NB4 (cell line): ENCODE measurements at regions not wholly inside any gene's neighbourhood (a gene's known extent, or its start where the extent isn't known, plus 50 kb on each side); places are given as distances from the start of the nearest gene placed in this dataset.

ENCODE experiments used
- MYC ChIP-seq: IDR thresholded peaks from 2 replicates; pipeline ENCODE4 v1.6.1; 2011; ENCODE audit warnings: low read depth, low read length
- POLR2A ChIP-seq: IDR thresholded peaks from 2 replicates; pipeline ENCODE4 v1.6.1; 2011; ENCODE audit warnings: mild to moderate bottlenecking; ENCODE audit not compliant: insufficient read length; ENCODE audit errors: extremely low read depth
- TF ChIP-seq, protein P1 (sequence below): IDR thresholded peaks from one replicate; pipeline ENCODE4 v1.5.1; 2012; ENCODE audit warnings: low read depth, low read length

- TF ChIP-seq POLR2A (no peak), MYC (no peak)
- TF ChIP-seq, protein P1, sequence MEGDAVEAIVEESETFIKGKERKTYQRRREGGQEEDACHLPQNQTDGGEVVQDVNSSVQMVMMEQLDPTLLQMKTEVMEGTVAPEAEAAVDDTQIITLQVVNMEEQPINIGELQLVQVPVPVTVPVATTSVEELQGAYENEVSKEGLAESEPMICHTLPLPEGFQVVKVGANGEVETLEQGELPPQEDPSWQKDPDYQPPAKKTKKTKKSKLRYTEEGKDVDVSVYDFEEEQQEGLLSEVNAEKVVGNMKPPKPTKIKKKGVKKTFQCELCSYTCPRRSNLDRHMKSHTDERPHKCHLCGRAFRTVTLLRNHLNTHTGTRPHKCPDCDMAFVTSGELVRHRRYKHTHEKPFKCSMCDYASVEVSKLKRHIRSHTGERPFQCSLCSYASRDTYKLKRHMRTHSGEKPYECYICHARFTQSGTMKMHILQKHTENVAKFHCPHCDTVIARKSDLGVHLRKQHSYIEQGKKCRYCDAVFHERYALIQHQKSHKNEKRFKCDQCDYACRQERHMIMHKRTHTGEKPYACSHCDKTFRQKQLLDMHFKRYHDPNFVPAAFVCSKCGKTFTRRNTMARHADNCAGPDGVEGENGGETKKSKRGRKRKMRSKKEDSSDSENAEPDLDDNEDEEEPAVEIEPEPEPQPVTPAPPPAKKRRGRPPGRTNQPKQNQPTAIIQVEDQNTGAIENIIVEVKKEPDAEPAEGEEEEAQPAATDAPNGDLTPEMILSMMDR, result no peak
Measured at GRCh38 chr10:78568620-78569019, 500.1 kb upstream of the ZMIZ1 start.
